NCI-H1694 (cell line): ENCODE measurements at regions not wholly inside any gene's neighbourhood (a gene's known extent, or its start where the extent isn't known, plus 50 kb on each side); places are given as distances from the start of the nearest gene placed in this dataset.
A peak's percentile ranks its signal among the peaks of the same experiment; 100 is the strongest.
"Not testable (repeated sequence)": the region's sequence is repeated elsewhere in the genome, so short reads cannot be mapped to it uniquely, and the experiment has no call there.

Source experiments
- DNase-seq: peaks from one replicate; lab custom pipeline; 2025; lab: John Stamatoyannopoulos, UW

- DNase-seq: no peak
Measured at GRCh38 chr15:69762373-69763148, 309.9 kb downstream of the RPLP1 start.

- DNase-seq: peak; percentile 14
Measured at GRCh38 chr15:69763831-69764230, 311.2 kb downstream of the RPLP1 start.

- no peak for DNase-seq
Measured at GRCh38 chr15:69766156-69766555, 313.5 kb downstream of the RPLP1 start.

GRCh38 chr15:69767191-69767590 is 314.6 kb downstream of the RPLP1 start:
- DNase-seq: no peak

GRCh38 chr15:69769336-69769735 is 316.7 kb downstream of the RPLP1 start:
- DNase-seq: not testable (repeated sequence)

- not testable (repeated sequence) for DNase-seq
Measured at GRCh38 chr15:69774258-69774657, 321.6 kb downstream of the RPLP1 start.

DNA sequence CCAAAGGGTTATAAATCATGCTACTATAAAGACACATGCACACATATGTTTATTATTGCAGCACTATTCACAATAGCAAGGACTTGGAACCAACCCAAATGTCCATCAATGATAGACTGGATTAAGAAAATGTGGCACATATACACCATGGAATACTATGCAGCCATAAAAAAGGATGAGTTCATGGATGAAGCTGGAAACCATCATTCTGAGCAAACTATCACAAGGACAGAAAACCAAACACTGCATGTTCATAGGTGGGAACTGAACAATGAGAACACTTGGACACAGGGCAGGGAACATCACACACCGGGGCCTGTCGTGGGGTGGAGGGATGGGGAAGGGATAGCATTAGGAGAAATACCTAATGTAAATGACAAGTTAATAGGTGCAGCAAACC is 322.1 kb downstream of the RPLP1 start:
- DNase-seq: not testable (repeated sequence)

DNA sequence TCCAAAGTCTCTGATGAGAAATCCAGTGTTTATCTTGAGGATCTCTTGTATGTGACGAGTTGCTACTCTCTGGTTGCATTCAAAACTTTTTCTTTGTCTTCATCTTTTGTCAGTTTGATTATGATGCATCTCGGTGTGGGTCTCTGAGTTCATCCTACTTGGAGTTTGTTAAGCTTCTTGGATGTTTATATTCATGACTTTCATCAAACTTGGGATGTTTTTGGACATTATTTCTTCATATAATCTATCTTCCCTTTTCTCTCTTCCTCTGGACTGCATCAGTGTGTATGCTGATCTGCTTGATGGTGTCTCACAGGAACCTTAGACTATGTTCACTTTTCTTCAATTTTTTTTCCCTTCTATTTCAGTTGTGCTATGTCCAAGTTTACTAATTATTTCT is 320.4 kb downstream of the TLE3 start:
- no peak for DNase-seq

- no peak for DNase-seq
Measured at GRCh38 chr15:69780374-69780773, 317.3 kb downstream of the TLE3 start.

DNA sequence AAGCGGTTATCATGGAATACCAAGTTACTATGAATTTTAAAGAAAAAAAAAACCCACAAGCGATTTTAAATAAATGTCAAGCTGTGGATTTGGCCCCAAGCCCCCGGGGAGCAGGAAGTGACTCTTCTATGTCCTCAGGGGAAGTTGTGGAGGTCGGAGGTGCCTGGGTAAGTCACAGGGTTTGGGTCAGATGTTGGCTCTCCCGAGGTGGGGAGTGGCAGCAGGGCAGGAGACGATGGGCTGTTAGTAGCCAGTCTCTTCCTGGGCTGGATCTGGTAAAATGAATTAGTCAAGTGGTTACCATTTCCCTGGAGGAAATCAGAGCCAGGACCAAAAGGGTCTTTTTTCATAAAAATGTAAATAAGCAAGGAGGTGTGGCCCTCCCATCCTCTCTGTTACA is 316.7 kb downstream of the TLE3 start:
- no peak for DNase-seq

- DNase-seq: no peak
Measured at GRCh38 chr15:69781411-69782125, 316.1 kb downstream of the TLE3 start.

DNA sequence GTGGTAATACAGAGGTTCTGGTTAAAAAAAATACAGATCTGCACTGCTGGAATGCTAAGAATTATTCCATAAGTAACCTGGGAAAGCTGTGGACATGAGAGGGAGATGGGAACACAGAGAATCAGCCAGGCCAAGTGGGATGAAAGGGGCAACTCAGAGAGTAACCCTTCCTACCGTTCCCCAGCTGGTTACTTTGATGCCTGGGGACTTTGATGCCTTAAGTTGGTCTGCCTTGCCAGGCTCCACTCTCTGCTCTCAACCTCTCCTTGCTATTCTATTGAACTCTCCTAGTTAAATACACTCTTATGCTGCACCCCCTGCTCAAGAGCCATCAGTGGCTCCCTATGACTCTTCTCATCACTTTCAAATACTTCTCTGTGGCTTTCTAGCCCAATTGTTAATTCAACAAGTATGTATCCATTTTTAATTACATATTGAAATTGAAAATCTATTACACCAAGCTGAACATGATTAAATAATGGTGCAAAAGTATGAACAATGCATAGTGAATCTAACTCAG is 315.5 kb downstream of the TLE3 start:
- no peak for DNase-seq

- peak; percentile 29 for DNase-seq
Measured at GRCh38 chr15:69782809-69783208, 314.9 kb downstream of the TLE3 start.

DNA sequence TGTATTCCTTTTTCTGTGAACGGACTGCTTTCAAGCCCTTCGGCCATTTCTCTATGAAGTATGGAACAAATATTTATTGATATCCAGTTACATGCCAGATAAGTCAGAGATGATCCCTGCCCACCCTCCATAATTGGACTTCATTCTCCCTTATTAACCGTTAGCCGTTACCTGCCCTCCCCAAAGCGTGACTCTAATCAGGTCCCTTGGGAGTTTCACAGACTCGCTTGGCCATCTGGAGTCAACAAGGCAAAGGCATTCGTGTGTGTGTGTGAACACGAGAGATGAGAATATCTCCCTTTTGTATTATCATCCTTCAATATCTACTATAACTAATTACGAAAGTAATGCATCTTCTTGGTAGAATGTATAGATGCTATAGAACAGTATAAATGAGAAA is 314.5 kb downstream of the TLE3 start:
- peak; percentile 64 for DNase-seq

GRCh38 chr15:69784798-69785566 is 312.7 kb downstream of the TLE3 start:
- no peak for DNase-seq

- no peak for DNase-seq
Measured at GRCh38 chr15:69786136-69786701, 311.5 kb downstream of the TLE3 start.

DNA sequence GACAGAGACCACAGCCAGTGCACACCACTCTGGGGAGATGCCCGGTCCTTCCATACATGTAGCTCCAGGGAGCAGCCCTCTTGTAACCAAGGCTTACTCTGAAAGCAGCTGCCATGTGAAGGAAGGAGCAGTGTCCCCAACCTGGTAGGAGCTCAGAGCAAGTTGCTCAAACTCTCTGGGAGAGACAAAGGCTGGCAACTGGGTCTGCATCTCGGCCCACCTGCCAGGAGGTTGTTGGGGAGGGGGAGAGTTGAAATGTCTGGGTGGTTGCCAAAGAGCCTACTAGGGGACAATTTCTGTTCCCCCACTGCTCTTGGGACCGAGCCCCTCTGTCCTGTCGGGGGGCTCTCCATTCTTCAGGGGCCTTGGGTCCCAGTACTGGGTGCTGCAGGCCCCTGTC is 309.9 kb downstream of the TLE3 start:
- no peak for DNase-seq

GRCh38 chr15:69789648-69790393 is 307.9 kb downstream of the TLE3 start:
- DNase-seq: no peak

- DNase-seq: no peak
Measured at GRCh38 chr15:69790632-69791031, 307.1 kb downstream of the TLE3 start.

DNA sequence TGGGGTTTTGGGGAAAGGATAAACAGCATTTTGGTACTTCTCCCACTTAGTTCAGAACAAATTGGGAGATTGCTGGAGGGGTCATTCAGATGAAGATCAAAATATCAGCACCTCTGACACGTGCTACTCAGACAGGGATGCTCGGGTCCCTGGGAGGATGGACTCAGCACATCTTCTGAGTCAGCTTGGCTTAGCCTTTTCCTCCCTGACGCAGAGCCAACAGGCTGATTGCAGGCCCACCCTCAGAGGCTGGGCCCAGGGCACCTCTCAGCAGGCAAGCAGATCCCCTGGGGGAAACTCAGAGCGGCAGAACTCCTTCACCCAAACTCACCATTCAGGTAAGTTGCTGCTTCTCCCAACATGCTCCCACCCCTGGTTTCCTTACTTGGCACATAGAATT is 304.9 kb downstream of the TLE3 start:
- no peak for DNase-seq

DNA sequence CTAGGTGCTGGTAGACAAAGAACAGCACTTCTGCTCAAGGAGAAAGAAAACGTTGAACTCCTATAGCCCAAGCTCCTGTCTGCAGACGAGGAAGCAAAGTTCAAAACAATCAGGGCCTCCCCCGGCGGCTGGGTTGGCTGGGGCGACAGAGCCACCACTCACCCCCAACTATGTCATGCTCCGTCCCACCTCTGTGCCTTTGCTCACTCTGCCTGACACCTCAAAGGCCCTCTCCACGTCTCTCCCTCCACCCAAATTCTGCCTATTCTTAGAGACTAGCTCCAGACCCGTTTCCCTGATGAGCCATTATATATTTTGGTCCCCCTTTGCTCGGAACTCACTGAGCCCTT is 304.3 kb downstream of the TLE3 start:
- DNase-seq: no peak
